ENCODE measurements at regions not wholly inside any gene's neighbourhood (a gene's known extent, or its start where the extent isn't known, plus 50 kb on each side); places are given as distances from the start of the nearest gene placed in this dataset.

DNA sequence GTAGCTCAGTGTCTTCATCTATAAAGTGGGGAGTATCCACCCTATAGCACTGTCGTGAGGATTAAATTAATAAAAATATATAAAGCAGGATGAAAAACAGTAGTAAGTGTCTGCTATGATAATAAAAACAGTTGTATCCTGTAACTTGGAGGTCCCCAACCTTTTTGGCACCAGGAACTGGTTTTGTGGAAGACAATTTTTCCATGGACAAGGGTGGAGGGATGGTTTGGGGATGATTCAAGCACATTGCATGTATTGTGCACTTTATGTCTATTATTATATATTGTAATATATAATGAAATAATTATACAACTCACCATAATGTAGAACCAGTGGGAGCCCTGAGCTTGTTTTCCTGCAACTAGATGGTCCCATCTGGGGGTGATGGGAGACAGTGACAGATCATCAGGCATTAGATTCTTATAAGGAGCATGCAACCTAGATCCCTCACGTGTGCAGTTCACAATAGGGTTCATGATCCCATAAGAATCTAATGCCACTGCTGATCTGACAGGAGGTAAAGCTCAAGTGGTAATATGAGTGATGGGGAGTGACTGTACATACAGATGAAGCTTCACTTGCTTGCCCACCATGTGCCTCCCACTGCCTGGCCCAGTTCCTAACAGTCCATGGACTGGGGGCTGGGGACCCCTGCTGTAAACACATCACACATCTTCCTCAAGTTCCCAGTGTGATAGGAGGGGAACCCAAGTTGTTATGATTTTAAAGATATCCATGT lies 177.4 kb upstream of the DAPK1 start:
- DNase-seq (ENCODE audit: low spot score): no peak
- no peaks in the 10 kb centered on the region for H3K36me3 Mint-ChIP-seq (ENCODE audit: low read depth)
- no peak overlapping the region for H3K27ac Mint-ChIP-seq
- peaks cover 7% of the 10 kb centered on the region for H3K27me3 Mint-ChIP-seq (ENCODE audit: low read depth)
- H3K9me3 Mint-ChIP-seq: no peaks in the 10 kb centered on the region
- H3K4me3 Mint-ChIP-seq: no peak overlapping the region
- no peaks in the 10 kb centered on the region for H3K4me1 Mint-ChIP-seq (ENCODE audit: low read depth)

DNA sequence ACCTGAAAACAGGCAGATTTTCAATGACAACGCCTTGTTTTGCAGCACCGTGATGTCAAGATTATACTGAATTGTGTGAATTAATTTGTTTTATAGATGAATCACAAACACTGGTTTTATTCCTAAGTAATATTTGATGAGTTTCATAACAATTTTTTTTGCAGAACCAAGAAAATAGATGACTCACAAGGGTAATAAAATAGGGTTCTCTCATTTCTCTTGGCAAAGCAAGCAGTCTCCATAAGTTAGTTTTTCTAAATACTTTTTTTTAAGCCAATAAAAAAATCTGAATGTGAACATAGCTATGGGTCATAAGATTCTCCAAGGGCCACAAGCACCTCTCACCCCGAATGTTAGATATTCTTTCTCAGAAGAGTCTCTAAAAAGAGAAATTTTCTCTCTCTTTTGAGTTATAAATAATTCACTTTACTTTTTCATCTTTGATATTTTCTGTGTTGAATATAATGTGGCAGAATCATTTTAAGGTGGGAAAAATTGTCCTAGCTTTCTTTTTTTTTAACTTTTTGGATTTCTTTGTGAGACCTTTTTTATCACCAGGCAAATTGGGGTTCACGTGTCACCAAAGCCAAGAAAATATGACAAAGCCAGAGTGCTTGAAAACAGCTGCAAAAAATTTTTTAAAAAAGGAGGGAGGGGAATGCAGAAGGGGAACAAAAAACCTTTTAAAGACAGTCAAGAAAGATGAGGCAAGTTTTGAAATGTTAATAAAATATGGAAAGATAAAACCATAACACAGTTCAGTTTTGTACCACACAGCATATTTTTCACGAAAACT lies 174.6 kb upstream of the DAPK1 start:
- H3K36me3 Mint-ChIP-seq (ENCODE audit: low read depth): no peaks in the 10 kb centered on the region
- no peak for DNase-seq (ENCODE audit: low spot score)
- H3K4me1 Mint-ChIP-seq (ENCODE audit: low read depth): no peaks in the 10 kb centered on the region
- H3K27ac Mint-ChIP-seq: no peak overlapping the region
- H3K4me3 Mint-ChIP-seq: no peak overlapping the region
- peaks cover 7% of the 10 kb centered on the region for H3K27me3 Mint-ChIP-seq (ENCODE audit: low read depth)
- no peaks in the 10 kb centered on the region for H3K9me3 Mint-ChIP-seq

DNA sequence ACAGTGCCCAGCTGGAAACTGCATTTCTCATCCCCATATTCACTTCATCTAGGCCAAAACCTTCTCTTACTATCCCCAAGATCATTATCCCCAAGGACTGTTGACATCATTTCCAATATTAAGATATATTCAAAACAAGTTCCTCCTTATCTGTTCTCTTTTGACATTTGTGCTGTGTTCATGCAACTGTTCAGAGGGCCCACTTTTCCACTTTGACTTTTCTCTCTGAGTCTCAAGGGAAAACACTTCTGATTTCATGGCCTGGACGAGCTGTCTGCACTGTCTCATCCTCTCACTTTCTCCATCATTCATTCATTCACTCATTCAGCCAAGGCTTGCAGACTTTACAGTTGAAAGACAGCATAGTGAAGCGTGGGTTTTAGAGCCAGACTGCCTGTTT lies 173.7 kb upstream of the DAPK1 start:
- Mint-ChIP-seq H3K27me3 (ENCODE audit: low read depth) (peaks cover 6% of the 10 kb centered on the region), H3K9me3 (no peaks in the 10 kb centered on the region), H3K36me3 (ENCODE audit: low read depth) (no peaks in the 10 kb centered on the region), H3K4me1 (ENCODE audit: low read depth) (no peaks in the 10 kb centered on the region), H3K27ac (no peak overlapping the region), H3K4me3 (no peak overlapping the region)
- no peak for DNase-seq (ENCODE audit: low spot score)

DNA sequence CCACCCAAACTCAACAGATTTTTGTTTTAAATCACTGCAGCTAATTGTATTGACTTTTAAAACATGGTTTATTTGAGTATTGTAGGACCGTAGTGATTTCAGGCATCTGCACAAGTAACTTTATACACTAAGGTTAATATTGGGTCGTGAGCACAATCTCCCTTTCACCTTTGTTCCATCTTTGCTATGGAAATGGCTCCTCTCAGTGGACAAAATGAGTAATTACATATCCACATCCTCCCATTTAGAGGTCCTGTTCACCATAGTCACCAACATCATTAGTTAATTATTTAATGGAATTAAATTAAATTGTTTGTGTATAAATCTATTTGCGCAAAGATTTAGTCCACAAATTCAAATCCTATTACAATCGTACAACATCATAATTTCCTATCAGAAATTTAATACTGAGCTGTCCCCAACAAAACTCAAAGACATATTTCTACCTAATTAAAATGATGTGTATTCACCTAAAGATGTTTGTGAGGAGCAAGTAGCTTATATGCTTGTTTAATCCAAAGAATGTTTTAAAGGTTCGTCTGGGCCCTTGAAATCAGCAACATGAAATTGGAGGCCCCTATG lies 173.0 kb upstream of the DAPK1 start:
- H3K36me3 Mint-ChIP-seq (ENCODE audit: low read depth): no peaks in the 10 kb centered on the region
- H3K4me3 Mint-ChIP-seq: no peak overlapping the region
- no peaks in the 10 kb centered on the region for H3K9me3 Mint-ChIP-seq
- no peak for DNase-seq (ENCODE audit: low spot score)
- peaks cover 6% of the 10 kb centered on the region for H3K27me3 Mint-ChIP-seq (ENCODE audit: low read depth)
- no peak overlapping the region for H3K27ac Mint-ChIP-seq
- H3K4me1 Mint-ChIP-seq (ENCODE audit: low read depth): no peaks in the 10 kb centered on the region

DNA sequence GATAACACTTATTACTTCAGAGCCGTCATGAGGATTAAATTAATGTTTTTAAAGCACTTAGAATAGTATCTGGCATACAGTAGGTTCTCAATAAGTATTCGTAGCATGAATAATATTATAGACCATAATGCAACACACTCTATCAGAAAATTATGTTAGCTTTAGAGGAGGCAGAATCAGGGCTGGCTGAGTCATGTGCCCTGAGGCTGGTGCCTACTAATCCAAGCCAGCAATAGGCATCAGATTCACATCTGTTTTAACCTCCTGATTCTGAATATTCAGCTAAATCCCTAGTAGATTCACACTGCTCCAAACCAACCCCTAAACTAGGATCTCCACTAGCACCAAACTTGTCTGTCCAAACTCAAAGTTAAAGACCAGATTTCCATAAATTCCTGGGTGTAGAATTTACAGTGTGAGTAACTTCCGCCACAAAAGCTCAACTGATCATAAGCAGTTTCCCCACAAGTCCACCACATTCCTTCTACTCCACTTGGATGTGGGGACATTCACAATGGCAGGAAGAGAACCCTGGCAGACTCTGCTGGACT lies 170.0 kb upstream of the DAPK1 start:
- no peak for DNase-seq (ENCODE audit: low spot score)

DNA sequence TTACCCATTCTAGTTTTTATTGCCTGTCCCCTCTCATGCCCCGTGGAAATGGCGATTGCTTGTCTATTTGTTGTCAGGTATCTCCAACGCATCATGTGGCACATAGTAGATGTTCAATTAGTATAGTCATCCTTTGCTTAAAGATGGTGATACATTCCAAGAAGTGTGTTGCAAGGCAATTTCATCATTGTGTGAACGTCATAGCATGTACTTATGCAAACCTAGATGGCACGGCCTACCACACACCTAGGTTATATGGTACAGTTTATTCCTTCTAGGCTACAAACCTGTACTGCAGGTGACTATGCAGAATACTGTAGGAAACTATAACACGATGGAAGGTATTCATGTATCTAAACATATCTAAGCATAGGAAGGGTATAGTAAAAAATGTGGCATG lies 163.9 kb upstream of the DAPK1 start:
- Mint-ChIP-seq H3K27me3 (ENCODE audit: low read depth) (peaks cover 21% of the 10 kb centered on the region), H3K27ac (no peak overlapping the region), H3K9me3 (peaks cover 3% of the 10 kb centered on the region), H3K4me3 (no peak overlapping the region), H3K4me1 (ENCODE audit: low read depth) (peaks cover 3% of the 10 kb centered on the region), H3K36me3 (ENCODE audit: low read depth) (no peaks in the 10 kb centered on the region)
- DNase-seq (ENCODE audit: low spot score): no peak

More for the DNA sequence above, 170.0 kb upstream of the DAPK1 start:
- Mint-ChIP-seq H3K4me1 (ENCODE audit: low read depth) (no peaks in the 10 kb centered on the region), H3K9me3 (peaks cover 3% of the 10 kb centered on the region), H3K36me3 (ENCODE audit: low read depth) (no peaks in the 10 kb centered on the region), H3K27ac (no peak overlapping the region), H3K4me3 (no peak overlapping the region), H3K27me3 (ENCODE audit: low read depth) (peaks cover 4% of the 10 kb centered on the region)

DNA sequence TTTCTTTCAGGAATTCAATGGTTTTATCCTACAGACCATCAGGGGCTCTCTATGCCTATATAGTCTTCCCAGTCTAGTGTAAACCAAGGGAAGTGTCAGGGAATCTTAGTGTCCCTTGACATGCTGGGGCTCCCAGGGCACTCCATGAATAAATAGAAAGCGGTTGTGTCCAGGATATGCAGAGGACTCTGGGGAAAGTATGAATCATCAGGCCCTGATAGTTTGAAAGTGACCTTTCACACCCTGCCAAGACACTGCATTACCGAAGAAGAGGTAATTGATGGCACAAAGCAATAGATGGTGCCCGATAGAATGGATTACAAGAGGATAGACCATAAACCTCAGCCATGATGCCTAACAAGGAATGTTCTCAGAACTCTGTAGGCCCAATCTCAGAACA lies 163.3 kb upstream of the DAPK1 start:
- no peaks in the 10 kb centered on the region for H3K36me3 Mint-ChIP-seq (ENCODE audit: low read depth)
- DNase-seq (ENCODE audit: low spot score): no peak
- peaks cover 3% of the 10 kb centered on the region for H3K4me1 Mint-ChIP-seq (ENCODE audit: low read depth)
- no peak overlapping the region for H3K4me3 Mint-ChIP-seq
- H3K27ac Mint-ChIP-seq: no peak overlapping the region
- peaks cover 23% of the 10 kb centered on the region for H3K27me3 Mint-ChIP-seq (ENCODE audit: low read depth)
- peaks cover 3% of the 10 kb centered on the region for H3K9me3 Mint-ChIP-seq

DNA sequence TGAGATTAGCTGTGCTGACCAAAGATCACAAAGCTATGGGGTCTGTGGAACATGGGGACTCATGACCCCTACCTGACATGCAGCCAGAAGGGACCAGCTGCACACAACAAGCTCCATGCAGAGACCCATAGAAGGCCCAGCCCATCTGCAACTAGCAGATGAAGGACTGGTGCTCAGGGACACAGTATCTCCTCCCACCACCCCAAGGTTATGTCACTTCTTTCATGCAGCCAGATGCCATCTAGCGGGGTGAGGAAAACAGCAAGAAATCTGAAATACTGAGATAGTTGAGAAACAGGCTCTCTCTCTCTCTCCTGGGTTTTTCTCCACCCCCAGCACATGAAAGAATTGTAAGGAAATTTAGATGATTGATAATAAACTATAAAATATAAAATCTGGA lies 161.3 kb upstream of the DAPK1 start:
- Mint-ChIP-seq H3K9me3 (peaks cover 3% of the 10 kb centered on the region), H3K27me3 (ENCODE audit: low read depth) (peaks cover 30% of the 10 kb centered on the region), H3K4me3 (no peak overlapping the region), H3K4me1 (ENCODE audit: low read depth) (peaks cover 3% of the 10 kb centered on the region), H3K36me3 (ENCODE audit: low read depth) (no peaks in the 10 kb centered on the region), H3K27ac (no peak overlapping the region)
- no peak for DNase-seq (ENCODE audit: low spot score)

DNA sequence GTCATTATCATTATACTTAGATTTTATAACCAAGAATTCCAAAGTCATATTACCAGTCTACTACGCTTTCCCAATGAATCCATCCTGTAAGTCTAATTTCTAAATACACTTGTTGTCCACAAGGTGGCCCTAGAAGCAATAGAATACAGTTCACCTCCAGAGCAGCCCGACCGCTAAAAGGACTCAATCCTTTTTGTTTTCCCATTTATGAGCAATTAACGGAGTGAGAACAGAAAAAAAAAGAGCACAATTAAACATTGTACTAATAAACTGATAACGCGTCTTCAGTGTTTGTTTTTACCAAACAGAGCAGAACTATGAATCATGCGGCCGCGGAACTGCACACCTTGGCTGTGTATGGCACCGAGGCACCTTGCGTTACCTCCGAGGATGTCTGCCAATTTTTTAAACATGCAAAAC lies 160.7 kb upstream of the DAPK1 start:
- H3K4me1 Mint-ChIP-seq (ENCODE audit: low read depth): peaks cover 3% of the 10 kb centered on the region
- no peak overlapping the region for H3K27ac Mint-ChIP-seq
- peak overlapping the region; percentile 44 for H3K4me3 Mint-ChIP-seq
- no peaks in the 10 kb centered on the region for H3K36me3 Mint-ChIP-seq (ENCODE audit: low read depth)
- no peak for DNase-seq (ENCODE audit: low spot score)
- peaks cover 2% of the 10 kb centered on the region for H3K9me3 Mint-ChIP-seq
- peaks cover 30% of the 10 kb centered on the region for H3K27me3 Mint-ChIP-seq (ENCODE audit: low read depth)

DNA sequence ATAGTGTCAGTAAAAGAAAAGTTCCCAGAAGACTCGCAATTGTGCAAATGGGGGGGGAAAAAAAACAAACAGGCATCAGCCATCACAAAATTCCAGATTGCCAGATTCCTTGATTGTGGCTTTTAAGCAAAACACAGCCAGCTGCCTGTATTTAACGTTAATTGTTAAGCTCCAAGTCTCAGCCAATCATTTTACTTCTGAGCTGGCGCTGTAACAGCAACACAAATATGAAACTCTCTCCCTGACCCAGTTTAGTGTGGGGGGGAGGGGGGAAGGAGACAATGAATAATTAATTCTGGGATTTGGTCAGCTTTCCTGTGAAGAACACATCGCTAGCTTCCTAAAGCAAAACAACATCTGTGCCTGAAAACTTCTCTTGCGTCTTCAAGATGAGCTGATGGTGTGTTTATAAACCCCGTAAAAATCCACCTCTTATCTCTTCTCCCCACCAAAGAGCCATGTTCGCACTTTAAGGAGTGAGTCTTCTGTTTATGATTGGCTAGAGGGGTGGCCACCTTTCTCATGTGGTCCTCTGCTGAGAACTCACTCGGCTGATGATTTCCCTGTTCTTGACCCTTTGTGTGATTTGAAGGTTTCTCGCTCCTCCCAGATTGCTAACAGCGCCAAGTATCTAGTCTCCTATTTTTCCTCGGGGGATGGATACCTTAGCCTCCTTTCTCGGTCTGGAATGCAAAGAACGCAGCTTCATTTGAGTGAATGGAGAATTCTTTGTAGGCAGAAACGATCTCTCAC lies 160.2 kb upstream of the DAPK1 start:
- H3K27me3 Mint-ChIP-seq (ENCODE audit: low read depth): peaks cover 30% of the 10 kb centered on the region
- H3K9me3 Mint-ChIP-seq: no peaks in the 10 kb centered on the region
- DNase-seq (ENCODE audit: low spot score): no peak
- H3K4me3 Mint-ChIP-seq: peak overlapping the region; percentile 44
- H3K36me3 Mint-ChIP-seq (ENCODE audit: low read depth): no peaks in the 10 kb centered on the region
- peaks cover 3% of the 10 kb centered on the region for H3K4me1 Mint-ChIP-seq (ENCODE audit: low read depth)
- H3K27ac Mint-ChIP-seq: no peak overlapping the region

DNA sequence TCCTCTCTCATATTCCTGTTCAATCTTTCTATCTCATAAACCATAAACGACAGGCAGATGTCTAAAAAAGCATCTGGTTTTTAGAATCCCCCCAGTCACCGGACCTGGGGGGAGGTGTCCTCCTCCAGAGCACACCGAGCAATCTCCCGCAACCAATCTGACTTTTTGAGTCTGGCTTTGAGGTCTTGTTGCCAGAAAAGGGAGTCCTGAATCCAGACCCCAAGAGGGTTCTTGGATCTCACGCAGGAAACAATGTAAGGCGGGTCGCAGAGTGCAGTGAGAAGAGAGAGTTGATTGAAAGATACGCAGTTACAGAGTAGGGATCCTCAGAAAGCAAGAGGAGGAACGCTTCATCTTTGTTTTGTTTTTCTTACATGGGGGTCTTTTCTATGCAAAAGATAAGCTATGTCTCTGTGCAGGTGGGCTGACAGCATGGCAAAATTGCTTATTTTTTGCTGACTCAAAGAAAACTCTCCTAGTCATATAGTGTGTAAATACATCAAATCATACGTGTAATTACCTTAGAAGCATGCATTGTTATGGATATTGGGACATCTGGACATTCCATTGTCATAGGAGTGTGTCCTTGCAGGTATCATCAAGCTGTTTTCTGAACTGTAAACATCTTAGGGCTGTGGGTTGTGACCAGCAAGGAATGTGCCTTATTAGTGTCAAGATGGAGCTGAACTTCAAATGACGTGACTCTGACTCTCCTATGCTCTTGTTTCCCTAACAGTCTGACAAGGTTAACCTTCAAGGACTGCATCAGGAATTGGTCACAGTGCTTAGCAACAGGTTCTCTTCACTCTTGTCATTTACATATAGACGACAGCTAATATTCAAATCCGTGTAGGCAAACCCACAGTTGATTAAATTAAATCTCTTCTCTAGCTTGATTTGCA lies 159.3 kb upstream of the DAPK1 start:
- H3K36me3 Mint-ChIP-seq (ENCODE audit: low read depth): no peaks in the 10 kb centered on the region
- DNase-seq (ENCODE audit: low spot score): no peak
- H3K27me3 Mint-ChIP-seq (ENCODE audit: low read depth): peaks cover 30% of the 10 kb centered on the region
- H3K4me1 Mint-ChIP-seq (ENCODE audit: low read depth): peaks cover 3% of the 10 kb centered on the region
- no peaks in the 10 kb centered on the region for H3K9me3 Mint-ChIP-seq
- no peak overlapping the region for H3K4me3 Mint-ChIP-seq
- H3K27ac Mint-ChIP-seq: no peak overlapping the region

DNA sequence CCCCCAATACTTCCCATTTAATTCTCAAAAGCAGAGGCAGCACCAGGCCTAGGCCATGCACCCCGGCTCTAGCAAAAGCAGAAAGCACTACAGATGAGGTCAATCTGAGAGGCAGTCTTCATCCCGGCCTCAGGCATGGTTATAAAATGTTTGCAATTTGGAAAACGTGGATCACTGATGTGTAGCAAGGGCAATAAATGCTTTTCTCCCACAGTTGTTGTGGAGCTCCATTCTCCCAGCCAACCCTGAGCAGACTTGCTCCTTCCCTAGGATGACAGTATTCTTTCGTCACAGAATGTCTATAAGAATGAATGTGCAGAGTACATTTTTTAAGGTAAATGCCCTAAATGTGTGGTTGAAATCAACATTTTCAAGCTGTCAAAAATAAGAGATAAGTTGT lies 157.3 kb upstream of the DAPK1 start:
- no peaks in the 10 kb centered on the region for H3K9me3 Mint-ChIP-seq
- H3K4me1 Mint-ChIP-seq (ENCODE audit: low read depth): peaks cover 3% of the 10 kb centered on the region
- H3K4me3 Mint-ChIP-seq: no peak overlapping the region
- no peak for DNase-seq (ENCODE audit: low spot score)
- no peaks in the 10 kb centered on the region for H3K36me3 Mint-ChIP-seq (ENCODE audit: low read depth)
- H3K27ac Mint-ChIP-seq: no peak overlapping the region
- peaks cover 30% of the 10 kb centered on the region for H3K27me3 Mint-ChIP-seq (ENCODE audit: low read depth)

DNA sequence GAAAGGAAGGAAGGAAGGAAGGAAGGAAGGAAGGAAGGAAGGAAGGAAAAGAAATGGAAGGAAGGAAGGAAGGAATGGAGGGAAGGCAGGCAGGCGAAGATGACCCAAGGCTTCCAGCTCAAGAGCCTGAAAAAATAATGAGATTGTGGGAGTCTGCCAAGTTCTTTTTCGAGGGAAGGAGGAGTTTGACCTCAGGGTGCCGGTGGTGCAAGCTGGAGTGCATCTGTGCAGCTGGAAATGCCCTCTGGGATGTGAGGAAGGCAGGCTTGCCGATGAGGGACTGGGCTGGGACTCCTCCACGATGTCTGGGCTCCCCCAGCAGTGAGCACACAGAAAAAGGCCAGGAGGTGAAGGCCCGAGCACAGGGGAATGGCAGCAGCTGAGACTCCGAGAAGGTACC lies 154.9 kb upstream of the DAPK1 start:
- Mint-ChIP-seq H3K9me3 (no peaks in the 10 kb centered on the region), H3K27me3 (ENCODE audit: low read depth) (peaks cover 21% of the 10 kb centered on the region)

More for the DNA sequence above, 154.9 kb upstream of the DAPK1 start:
- no peak for DNase-seq (ENCODE audit: low spot score)
- Mint-ChIP-seq H3K27ac (no peak overlapping the region), H3K4me3 (no peak overlapping the region), H3K4me1 (ENCODE audit: low read depth) (no peaks in the 10 kb centered on the region), H3K36me3 (ENCODE audit: low read depth) (no peaks in the 10 kb centered on the region)

All from T-helper 2 cell treated with Interferon-gamma antibody and Interleukin-4, amounts not matched to agents 5 μg/mL and 100 μg/mL, for 36 hours (primary cell).